ENCODE measurements at regions not wholly inside any gene's neighbourhood (a gene's known extent, or its start where the extent isn't known, plus 50 kb on each side); places are given as distances from the start of the nearest gene placed in this dataset.
"Not testable (repeated sequence)": the region's sequence is repeated elsewhere in the genome, so short reads cannot be mapped to it uniquely, and the experiment has no call there.

DNA sequence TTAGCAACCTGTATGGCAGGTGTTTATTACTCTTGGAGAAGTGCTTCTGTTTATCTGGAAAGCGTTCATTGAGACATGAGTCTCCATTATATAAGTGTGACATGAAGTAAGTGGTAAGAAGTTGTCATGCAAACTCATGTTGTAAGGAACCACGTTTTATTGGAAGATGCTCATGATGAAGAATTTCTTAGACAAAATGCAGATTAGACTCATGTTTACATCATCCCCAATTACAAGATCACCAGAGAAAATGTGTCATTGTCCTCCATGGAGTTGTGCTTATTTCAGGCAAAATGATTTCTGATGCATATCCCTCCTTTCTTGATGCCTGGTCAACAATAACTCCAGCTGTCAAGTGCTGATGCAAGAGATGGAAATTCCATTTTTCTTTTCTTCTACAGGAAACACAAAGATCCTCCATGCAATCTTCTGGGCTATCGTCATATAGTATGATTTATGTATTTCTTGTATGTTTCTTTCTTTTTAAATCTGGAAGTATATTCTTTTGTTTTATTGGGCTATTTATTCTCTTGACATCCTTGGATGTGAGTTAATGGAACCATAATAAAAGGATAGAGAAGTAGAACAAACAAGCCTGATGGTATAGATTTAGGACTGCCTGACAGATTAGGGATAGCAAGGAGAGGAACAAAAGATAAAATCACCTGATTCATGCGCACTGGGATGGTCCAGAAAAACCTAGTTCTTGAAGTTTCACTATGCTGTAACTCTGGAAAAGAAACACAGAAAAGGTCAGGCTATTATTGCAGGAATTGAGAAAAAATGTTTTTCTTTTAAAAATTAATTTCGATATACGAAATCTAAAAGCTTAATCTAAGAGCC lies 50.7 kb upstream of the DIAPH3 start:
- Mint-ChIP-seq H3K36me3 (ENCODE audit: insufficient read depth) (no peaks in the 10 kb centered on the region), H3K4me1 (no peaks in the 10 kb centered on the region), H3K9me3 (no peaks in the 10 kb centered on the region), H3K27me3 (peaks cover 40% of the 10 kb centered on the region), H3K4me3 (no peak overlapping the region), H3K27ac (ENCODE audit: low read depth) (no peak overlapping the region)
- ATAC-seq (replicated peaks; ENCODE audit: extremely low read depth, poor library complexity, severe bottlenecking), result no peak
- no peak for DNase-seq (ENCODE audit: low spot score in 2 of 2)

DNA sequence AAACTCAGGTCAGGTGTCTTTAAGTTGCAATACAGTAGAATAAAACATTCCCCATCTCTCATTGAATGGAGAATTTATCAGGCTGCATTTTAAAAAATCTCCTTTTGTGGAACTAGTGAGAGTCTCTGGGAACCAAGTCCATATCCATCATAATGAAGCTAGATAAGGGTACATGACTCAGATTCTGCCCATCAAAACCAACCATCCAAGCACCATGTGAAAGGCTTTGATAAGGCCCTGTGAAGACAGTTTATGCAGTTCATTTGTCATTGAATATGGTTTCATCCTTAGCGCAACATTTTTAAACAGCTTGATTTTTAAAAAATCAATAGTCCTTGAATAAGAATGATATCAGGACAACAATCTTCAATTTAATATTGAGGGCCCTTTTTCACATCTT lies 56.3 kb upstream of the DIAPH3 start:
- H3K36me3 Mint-ChIP-seq (ENCODE audit: insufficient read depth), result no peaks in the 10 kb centered on the region
- peaks cover 38% of the 10 kb centered on the region for H3K27me3 Mint-ChIP-seq
- H3K4me1 Mint-ChIP-seq, result no peaks in the 10 kb centered on the region
- no peaks in the 10 kb centered on the region for H3K9me3 Mint-ChIP-seq
- H3K27ac Mint-ChIP-seq (ENCODE audit: low read depth), result no peak overlapping the region
- ATAC-seq (replicated peaks; ENCODE audit: extremely low read depth, poor library complexity, severe bottlenecking) (no peak), DNase-seq (ENCODE audit: low spot score in 2 of 2) (no peak)
- no peak overlapping the region for H3K4me3 Mint-ChIP-seq

DNA sequence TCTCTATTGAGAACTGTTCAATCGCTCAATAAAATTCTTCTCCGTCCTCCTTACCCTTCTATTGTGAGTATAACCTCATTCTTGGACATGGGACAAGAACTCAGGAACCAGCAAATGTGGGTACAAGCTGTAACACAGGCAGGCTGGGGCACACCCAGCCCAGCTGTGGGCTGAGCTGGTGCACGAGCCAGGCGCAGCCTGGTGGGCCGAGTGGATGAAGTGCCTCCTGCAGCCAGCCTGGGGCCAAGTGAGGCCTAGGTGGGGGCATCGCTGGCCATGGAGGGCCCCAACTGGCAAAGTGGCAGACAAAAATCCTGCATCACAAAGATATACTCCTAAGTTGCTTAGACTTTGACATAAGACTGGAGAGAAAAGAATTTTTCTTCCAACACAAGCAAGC lies 57.9 kb upstream of the DIAPH3 start:
- DNase-seq (ENCODE audit: low spot score in 2 of 2) (no peak), ATAC-seq (replicated peaks; ENCODE audit: extremely low read depth, poor library complexity, severe bottlenecking) (no peak)
- H3K27ac Mint-ChIP-seq (ENCODE audit: low read depth), result no peak overlapping the region
- H3K9me3 Mint-ChIP-seq, result no peaks in the 10 kb centered on the region
- H3K4me1 Mint-ChIP-seq, result no peaks in the 10 kb centered on the region
- no peak overlapping the region for H3K4me3 Mint-ChIP-seq
- no peaks in the 10 kb centered on the region for H3K36me3 Mint-ChIP-seq (ENCODE audit: insufficient read depth)
- peaks cover 33% of the 10 kb centered on the region for H3K27me3 Mint-ChIP-seq

DNA sequence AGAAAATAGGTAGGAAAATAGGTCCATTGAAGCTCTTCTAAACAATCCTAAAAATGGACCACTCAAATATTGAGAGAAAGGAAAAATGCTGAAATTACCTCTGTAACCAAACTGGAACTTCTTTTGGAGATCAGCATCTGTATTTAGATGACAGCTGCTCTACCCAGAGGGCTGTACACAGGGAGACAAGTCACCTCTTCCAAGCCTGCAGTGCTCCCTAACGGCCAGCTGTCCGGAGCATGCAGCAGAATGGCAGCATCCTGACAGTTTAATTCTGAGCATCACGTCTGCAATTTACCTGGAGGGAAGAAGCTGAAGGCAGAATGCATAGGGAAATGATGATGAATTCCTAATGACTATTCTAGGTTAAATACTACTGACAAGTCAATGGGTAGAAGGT lies 62.8 kb upstream of the DIAPH3 start:
- ATAC-seq (replicated peaks; ENCODE audit: extremely low read depth, poor library complexity, severe bottlenecking), result no peak
- DNase-seq (ENCODE audit: low spot score in 2 of 2), result no peak
- H3K27ac Mint-ChIP-seq (ENCODE audit: low read depth), result no peak overlapping the region
- H3K4me3 Mint-ChIP-seq, result no peak overlapping the region
- no peaks in the 10 kb centered on the region for H3K9me3 Mint-ChIP-seq
- peaks cover 21% of the 10 kb centered on the region for H3K27me3 Mint-ChIP-seq
- H3K36me3 Mint-ChIP-seq (ENCODE audit: insufficient read depth), result no peaks in the 10 kb centered on the region
- no peaks in the 10 kb centered on the region for H3K4me1 Mint-ChIP-seq

DNA sequence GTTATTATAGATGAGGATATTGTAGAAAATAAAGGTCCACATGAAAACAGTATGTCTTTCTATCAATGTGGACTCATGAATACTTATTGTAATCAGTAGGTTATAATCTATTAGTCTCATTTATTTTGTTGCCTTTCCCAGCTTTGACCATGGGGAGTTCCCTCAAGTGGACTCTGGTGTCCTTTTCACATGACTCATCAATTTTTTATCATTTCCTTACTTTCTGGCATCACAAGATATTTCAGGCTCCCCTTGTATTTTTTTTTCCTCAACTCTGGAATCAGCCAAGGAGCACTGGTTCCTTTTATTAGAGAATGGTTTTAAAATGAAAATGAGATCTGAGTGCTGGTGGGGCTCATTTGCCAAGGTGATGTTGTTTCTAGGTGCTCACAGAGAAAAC lies 63.4 kb upstream of the DIAPH3 start:
- H3K36me3 Mint-ChIP-seq (ENCODE audit: insufficient read depth), result no peaks in the 10 kb centered on the region
- no peak overlapping the region for H3K4me3 Mint-ChIP-seq
- H3K27ac Mint-ChIP-seq (ENCODE audit: low read depth), result no peak overlapping the region
- H3K9me3 Mint-ChIP-seq, result no peaks in the 10 kb centered on the region
- no peak for ATAC-seq (replicated peaks; ENCODE audit: extremely low read depth, poor library complexity, severe bottlenecking)
- DNase-seq (ENCODE audit: low spot score in 2 of 2), result no peak
- peaks cover 23% of the 10 kb centered on the region for H3K27me3 Mint-ChIP-seq
- H3K4me1 Mint-ChIP-seq, result no peaks in the 10 kb centered on the region

DNA sequence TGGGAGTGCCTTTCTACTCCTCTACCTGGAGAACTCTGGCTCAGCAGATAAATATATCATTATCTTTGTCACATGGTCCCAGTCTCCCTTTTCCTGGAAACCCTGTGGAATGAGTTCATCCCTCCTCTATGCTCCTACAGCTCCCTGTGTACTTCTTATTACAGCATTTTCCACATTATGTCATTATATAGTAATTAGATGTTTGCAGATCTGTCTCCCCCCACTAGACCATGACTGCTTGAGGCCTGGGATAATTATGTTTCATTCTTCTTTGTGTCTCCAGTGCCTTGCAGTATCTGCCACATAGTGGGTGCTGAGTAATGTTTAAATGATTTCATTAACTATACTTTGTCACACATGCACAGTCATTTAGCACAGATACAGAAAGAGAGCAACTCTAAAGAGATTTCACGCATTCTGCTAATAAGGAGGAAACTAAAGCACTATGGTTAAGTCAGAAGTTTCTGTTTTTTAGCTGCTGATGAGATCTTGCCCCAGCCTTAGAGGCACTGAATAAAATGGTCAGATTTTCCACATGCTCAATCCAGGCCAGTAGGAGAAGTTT lies 66.1 kb upstream of the DIAPH3 start:
- H3K9me3 Mint-ChIP-seq, result no peaks in the 10 kb centered on the region
- no peak overlapping the region for H3K27ac Mint-ChIP-seq (ENCODE audit: low read depth)
- ATAC-seq (replicated peaks; ENCODE audit: extremely low read depth, poor library complexity, severe bottlenecking) (no peak), DNase-seq (ENCODE audit: low spot score in 2 of 2) (no peak)
- no peaks in the 10 kb centered on the region for H3K36me3 Mint-ChIP-seq (ENCODE audit: insufficient read depth)
- H3K4me1 Mint-ChIP-seq, result no peaks in the 10 kb centered on the region
- H3K4me3 Mint-ChIP-seq, result no peak overlapping the region
- H3K27me3 Mint-ChIP-seq, result peaks cover 46% of the 10 kb centered on the region

DNA sequence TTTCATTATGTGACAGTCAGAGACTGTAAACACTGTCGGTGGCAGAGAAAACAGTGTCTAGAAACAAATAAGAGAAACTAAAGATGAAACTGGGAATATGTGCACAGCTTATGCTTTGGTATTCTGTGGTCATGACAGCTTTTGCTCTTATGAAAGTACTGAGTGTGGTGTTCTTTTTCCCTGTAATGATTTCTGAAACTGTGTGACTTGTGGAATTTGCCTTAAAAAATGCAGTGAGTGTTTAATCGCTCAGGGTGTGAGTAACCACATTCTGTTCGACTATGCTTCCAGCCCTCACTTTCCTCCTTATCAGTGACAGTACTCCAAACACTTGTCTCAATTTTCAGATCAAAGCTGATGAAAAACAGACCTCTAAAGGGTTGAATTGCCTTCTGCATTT lies 66.9 kb upstream of the DIAPH3 start:
- H3K4me1 Mint-ChIP-seq, result no peaks in the 10 kb centered on the region
- no peaks in the 10 kb centered on the region for H3K9me3 Mint-ChIP-seq
- peaks cover 54% of the 10 kb centered on the region for H3K27me3 Mint-ChIP-seq
- no peak overlapping the region for H3K27ac Mint-ChIP-seq (ENCODE audit: low read depth)
- ATAC-seq (replicated peaks; ENCODE audit: extremely low read depth, poor library complexity, severe bottlenecking) (no peak), DNase-seq (ENCODE audit: low spot score in 2 of 2) (no peak)
- H3K4me3 Mint-ChIP-seq, result no peak overlapping the region
- no peaks in the 10 kb centered on the region for H3K36me3 Mint-ChIP-seq (ENCODE audit: insufficient read depth)

DNA sequence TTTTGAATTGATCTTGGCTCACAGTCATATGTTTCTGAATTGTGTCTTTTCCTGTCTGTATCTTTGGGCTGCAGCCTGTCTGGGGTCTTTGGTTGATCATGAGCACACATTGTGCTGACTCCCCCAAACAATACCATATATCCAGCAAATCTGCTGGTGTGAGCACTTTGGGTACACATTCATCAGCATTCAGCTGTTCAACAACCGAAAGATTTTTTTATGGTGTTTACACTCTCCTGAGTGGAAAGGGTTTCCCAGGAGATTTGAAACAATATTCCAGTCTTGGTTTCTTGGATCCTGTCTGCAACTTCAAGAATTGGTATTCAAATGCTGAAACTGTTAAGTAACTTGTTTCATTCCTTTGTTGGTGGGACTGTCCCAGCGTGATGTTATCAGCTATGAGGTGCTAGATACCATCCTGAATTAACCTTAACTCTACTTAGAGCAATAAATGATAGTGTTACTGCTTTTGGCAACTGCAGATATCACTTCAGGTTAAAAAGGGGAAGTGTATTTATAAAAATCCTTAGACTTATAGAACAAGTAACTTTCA lies 78.4 kb upstream of the DIAPH3 start:
- Mint-ChIP-seq H3K36me3 (ENCODE audit: insufficient read depth) (peaks cover 2% of the 10 kb centered on the region), H3K9me3 (no peaks in the 10 kb centered on the region), H3K27me3 (no peaks in the 10 kb centered on the region), H3K4me3 (no peak overlapping the region), H3K4me1 (no peaks in the 10 kb centered on the region), H3K27ac (ENCODE audit: low read depth) (no peak overlapping the region)
- no peak for DNase-seq (ENCODE audit: low spot score in 2 of 2)
- no peak for ATAC-seq (replicated peaks; ENCODE audit: extremely low read depth, poor library complexity, severe bottlenecking)

DNA sequence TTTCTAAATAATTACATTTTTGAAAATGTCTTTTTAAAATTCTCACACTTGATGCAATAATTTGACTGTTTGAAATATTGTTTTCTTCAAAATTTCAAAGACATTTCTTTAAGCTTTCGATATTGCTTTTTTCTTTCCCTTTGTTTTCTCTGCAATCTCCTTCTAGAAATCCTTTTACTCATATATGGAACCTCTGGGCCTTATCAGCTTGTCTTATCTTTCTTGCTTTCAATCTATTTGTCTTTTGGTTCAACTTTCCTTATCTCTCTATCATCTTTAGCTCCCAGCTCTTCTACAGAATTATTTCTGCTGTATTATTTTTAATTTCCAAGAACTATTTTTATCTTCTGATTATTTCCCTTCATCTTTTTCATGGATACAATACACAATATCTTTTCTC lies 80.7 kb upstream of the DIAPH3 start:
- H3K36me3 Mint-ChIP-seq (ENCODE audit: insufficient read depth), result peaks cover 2% of the 10 kb centered on the region
- no peak overlapping the region for H3K4me3 Mint-ChIP-seq
- ATAC-seq (replicated peaks; ENCODE audit: extremely low read depth, poor library complexity, severe bottlenecking), result no peak
- H3K27ac Mint-ChIP-seq (ENCODE audit: low read depth), result no peak overlapping the region
- no peaks in the 10 kb centered on the region for H3K9me3 Mint-ChIP-seq
- no peaks in the 10 kb centered on the region for H3K4me1 Mint-ChIP-seq
- H3K27me3 Mint-ChIP-seq, result no peaks in the 10 kb centered on the region
- DNase-seq (ENCODE audit: low spot score in 2 of 2), result no peak

DNA sequence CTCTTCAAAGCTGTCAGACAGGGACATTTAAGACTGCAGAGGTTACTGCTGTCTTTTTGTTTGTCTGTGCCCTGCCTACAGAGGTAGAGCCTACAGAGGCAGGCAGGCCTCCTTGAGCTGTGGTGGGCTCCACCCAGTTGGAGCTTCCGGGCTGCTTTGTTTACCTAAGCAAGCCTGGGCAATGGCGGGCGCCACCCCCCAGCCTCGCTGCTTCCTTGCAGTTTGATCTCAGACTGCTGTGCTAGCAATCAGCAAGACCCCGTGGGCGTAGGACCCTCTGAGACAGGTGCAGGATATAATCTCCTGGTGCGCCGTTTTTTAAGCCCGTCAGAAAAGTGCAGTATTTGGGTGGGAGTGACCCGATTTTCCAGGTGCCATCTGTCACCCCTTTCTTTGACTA lies 87.7 kb upstream of the DIAPH3 start:
- H3K36me3 Mint-ChIP-seq (ENCODE audit: insufficient read depth); ATAC-seq (replicated peaks; ENCODE audit: extremely low read depth, poor library complexity, severe bottlenecking); H3K4me3 Mint-ChIP-seq; H3K9me3 Mint-ChIP-seq; DNase-seq (ENCODE audit: low spot score in 2 of 2); H3K27ac Mint-ChIP-seq (ENCODE audit: low read depth); H3K4me1 Mint-ChIP-seq: not testable (repeated sequence)
- H3K27me3 Mint-ChIP-seq, result peaks cover 14% of the 10 kb centered on the region

DNA sequence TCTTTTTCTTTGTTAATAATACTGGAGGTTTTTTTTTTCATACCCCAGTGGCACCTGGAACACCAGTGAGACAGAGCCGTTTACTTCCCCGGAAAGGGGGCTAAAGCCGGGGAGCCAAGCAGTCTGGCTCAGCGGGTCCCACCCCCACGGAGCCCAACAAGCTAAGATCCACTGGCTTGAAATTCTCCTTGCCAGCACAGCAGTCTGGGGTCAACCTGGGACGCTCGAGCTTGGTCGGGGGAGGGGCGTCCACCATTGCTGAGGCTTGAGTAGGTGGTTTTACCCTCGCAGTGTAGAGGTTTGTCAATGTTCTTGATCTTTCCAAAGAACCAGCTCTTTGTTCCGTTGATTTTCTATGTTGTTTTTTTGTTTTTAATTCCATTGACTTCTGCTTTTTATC lies 94.6 kb upstream of the DIAPH3 start:
- H3K36me3 Mint-ChIP-seq (ENCODE audit: insufficient read depth), result no peaks in the 10 kb centered on the region
- ATAC-seq (replicated peaks; ENCODE audit: extremely low read depth, poor library complexity, severe bottlenecking) (no peak), DNase-seq (ENCODE audit: low spot score in 2 of 2) (no peak)
- no peak overlapping the region for H3K27ac Mint-ChIP-seq (ENCODE audit: low read depth)
- no peaks in the 10 kb centered on the region for H3K9me3 Mint-ChIP-seq
- no peak overlapping the region for H3K4me3 Mint-ChIP-seq
- H3K4me1 Mint-ChIP-seq, result no peaks in the 10 kb centered on the region
- peaks cover 26% of the 10 kb centered on the region for H3K27me3 Mint-ChIP-seq

DNA sequence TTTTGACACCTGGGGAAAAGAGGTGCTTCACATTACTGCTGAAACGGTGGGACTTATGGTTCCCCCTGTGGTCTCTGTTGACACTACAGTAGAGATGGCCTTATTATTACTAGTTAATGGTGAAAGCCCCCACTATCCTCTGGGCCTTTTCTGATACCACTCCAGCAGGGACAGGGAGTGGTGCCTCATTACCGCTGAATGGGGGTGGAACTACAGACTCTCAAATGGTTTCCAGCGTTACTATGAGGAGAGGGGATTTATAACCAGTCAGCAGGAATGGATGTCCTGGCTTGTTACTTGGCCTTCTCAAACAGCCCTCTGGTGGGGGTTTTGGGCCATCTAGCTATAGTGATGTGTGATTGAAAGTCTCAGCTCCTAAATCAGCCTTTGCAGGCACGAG lies 96.7 kb upstream of the DIAPH3 start:
- no peak overlapping the region for H3K4me3 Mint-ChIP-seq
- peaks cover 36% of the 10 kb centered on the region for H3K27me3 Mint-ChIP-seq
- no peak overlapping the region for H3K27ac Mint-ChIP-seq (ENCODE audit: low read depth)
- ATAC-seq (replicated peaks; ENCODE audit: extremely low read depth, poor library complexity, severe bottlenecking) (no peak), DNase-seq (ENCODE audit: low spot score in 2 of 2) (no peak)
- no peaks in the 10 kb centered on the region for H3K36me3 Mint-ChIP-seq (ENCODE audit: insufficient read depth)
- no peaks in the 10 kb centered on the region for H3K9me3 Mint-ChIP-seq
- H3K4me1 Mint-ChIP-seq, result no peaks in the 10 kb centered on the region

All from central memory CD8-positive, alpha-beta T cell (primary cell).